ENCODE measurements at regions not wholly inside any gene's neighbourhood (a gene's known extent, or its start where the extent isn't known, plus 50 kb on each side); places are given as distances from the start of the nearest gene placed in this dataset.
"Not testable (repeated sequence)": the region's sequence is repeated elsewhere in the genome, so short reads cannot be mapped to it uniquely, and the experiment has no call there.

DNA sequence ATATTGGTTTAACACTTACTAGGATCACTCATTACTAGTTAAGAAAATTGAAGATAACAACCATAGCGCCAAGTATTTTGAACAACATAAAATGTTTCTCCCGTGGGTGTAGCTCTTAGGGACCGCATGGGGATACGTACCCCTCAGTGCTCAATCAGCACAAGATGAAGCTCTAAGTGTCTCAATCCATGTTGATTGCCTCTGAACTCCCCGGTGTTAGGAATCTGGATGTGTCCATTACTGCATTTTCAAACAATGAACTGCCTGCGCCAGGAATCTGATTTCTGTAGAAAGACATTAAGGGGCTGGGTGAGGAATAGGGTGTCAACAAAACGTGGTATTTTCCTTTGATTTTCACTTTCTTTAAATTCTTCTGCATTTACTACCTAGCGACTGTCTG lies 100.2 kb downstream of the LMO4 start:
- TF ChIP-seq, protein P1, sequence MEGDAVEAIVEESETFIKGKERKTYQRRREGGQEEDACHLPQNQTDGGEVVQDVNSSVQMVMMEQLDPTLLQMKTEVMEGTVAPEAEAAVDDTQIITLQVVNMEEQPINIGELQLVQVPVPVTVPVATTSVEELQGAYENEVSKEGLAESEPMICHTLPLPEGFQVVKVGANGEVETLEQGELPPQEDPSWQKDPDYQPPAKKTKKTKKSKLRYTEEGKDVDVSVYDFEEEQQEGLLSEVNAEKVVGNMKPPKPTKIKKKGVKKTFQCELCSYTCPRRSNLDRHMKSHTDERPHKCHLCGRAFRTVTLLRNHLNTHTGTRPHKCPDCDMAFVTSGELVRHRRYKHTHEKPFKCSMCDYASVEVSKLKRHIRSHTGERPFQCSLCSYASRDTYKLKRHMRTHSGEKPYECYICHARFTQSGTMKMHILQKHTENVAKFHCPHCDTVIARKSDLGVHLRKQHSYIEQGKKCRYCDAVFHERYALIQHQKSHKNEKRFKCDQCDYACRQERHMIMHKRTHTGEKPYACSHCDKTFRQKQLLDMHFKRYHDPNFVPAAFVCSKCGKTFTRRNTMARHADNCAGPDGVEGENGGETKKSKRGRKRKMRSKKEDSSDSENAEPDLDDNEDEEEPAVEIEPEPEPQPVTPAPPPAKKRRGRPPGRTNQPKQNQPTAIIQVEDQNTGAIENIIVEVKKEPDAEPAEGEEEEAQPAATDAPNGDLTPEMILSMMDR (IDR thresholded peaks at IDR 0.05), result no peak
- TF ChIP-seq ZFX (IDR thresholded peaks at IDR 0.05; ENCODE audit: borderline replicate concordance), result no peak
- no peak overlapping the region for H3K27ac ChIP-seq

DNA sequence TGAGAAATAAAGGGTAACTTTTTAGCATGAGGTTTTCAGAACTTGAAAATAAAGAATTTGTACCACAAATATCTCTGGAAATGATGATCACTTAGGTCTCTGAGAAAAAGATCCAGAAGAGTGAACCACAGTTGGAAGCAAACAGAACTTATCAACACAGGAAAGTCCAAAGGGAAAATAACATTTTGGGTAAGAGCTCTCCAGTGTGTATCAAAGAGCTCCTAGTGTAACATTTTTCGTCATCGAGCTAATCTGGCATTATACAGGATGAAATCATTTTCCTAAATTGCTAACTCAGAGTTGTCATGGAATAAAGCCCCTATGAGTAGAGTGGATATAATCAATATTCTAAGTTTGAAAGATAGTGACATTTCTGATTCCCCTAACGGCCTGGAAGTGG lies 104.0 kb downstream of the LMO4 start:
- TF ChIP-seq ZFX (IDR thresholded peaks at IDR 0.05; ENCODE audit: borderline replicate concordance), result no peak
- TF ChIP-seq, protein P1 (IDR thresholded peaks at IDR 0.05), result no peak
- H3K27ac ChIP-seq, result no peak overlapping the region

- not testable (repeated sequence) for H3K27ac ChIP-seq
Observed at GRCh38 chr1:87433101-87433500, 104.4 kb downstream of the LMO4 start.

DNA sequence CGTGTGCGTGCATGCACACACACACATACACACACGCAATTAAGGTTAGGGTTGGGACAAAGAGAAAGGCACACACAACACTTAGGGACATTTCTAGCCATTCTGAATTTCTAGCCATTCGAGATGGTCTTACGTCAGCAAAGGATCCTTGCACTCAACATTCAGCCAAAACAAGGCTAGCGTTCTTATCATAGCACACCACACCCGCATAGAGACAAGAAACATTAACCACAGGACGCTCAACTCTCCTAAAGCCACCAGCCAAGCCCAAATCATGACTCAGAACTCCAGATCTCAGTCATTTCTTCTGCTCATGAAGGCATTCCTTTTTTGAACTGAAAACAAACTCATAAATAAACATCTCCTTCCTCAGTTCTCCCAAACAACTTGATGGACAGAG lies 106.8 kb downstream of the LMO4 start:
- no peak overlapping the region for H3K27ac ChIP-seq
- TF ChIP-seq ZFX (IDR thresholded peaks at IDR 0.05; ENCODE audit: borderline replicate concordance), result no peak
- TF ChIP-seq, protein P1 (IDR thresholded peaks at IDR 0.05), result no peak

DNA sequence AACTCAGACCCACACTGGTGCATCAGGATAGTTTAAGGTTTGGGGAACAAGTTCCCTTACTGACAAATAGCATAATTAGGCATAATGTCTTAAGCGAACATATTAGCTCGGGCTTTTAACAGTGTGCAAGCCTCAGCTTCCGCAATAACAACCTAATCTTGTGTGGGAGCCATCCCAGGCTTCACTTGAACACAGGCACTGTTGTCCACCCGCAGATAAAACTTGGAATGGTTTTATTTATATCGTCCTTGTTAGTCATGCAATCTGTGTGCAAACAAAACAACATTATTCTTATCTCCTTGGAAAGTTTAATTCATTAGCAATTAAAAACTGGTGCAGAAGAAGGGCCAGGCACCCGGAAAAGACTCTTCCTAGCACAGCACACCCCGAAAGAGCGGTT lies 107.4 kb downstream of the LMO4 start:
- H3K27ac ChIP-seq, result not testable (repeated sequence)

DNA sequence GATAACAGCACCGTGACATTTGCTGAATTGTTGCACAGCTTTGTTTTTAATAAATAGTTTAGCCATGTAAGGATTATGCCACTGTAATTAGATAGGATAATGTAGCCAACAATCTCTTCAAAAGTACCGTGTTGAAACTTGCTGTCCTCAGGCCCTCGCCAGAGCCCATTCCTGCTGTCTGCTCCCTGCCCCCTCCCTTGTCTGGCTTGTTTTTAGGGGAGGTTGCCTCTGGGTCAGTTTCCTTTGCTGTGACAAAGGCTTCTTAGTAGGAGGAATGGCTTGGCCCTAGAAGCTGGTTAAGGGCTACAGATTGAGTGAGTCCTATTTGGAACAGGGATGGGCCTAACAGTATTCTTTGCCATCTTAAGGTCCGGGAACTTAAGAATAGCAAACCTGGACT lies 107.9 kb downstream of the LMO4 start:
- no peak for TF ChIP-seq ZFX (IDR thresholded peaks at IDR 0.05; ENCODE audit: borderline replicate concordance)
- TF ChIP-seq, protein P1 (IDR thresholded peaks at IDR 0.05), result no peak
- H3K27ac ChIP-seq, result no peak overlapping the region

DNA sequence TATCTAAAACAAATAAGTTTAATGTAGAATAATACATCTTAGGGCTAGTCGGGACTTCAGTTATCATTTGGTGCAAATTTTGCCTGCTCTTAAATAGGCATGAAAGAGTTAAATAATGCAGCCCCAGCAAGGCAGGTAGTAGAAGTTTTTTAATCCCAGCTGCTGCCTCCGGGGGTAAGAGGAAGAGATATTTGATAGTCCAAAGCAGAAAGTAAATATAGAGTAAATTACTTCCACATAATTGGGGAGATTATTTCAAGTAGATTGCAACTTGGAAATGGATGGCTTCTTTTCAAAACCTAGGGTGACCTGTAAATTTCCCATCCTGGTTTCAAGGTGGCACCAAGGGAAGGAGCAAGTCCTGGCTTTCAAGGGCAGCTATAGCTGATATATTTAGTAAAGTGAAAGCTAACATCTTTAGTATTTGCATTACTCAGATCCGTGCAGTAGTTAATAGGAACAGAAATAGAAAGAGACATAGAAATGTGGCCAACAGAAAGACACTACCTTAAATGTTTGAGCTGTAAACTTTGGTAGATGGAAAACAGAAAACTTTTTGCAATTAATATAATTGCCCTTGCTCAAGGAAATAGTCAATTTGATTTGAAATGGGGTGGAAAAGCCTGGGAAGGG lies 109.1 kb downstream of the LMO4 start:
- no peak for TF ChIP-seq ZFX (IDR thresholded peaks at IDR 0.05; ENCODE audit: borderline replicate concordance)
- TF ChIP-seq, protein P1 (IDR thresholded peaks at IDR 0.05), result no peak
- no peak overlapping the region for H3K27ac ChIP-seq

DNA sequence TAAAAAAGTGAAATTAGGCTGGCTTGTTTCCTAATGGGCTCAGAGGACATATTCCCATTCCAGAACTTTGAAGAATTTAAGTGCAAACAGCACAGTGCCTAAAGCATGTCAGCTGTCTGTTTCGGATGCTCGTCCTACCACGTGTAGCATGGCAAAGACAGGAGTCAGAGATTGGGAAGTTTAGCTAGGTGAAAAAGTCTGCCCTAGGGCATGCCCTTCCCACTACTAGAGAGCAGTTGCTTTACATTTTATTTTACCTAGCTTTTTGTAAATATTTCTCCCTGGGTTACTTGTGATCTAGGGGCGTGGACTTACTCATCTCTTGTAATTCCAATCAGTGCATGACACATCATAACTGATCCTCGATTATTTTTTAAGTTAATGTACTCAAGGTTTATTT lies 111.1 kb downstream of the LMO4 start:
- no peak overlapping the region for H3K27ac ChIP-seq
- TF ChIP-seq ZFX (IDR thresholded peaks at IDR 0.05; ENCODE audit: borderline replicate concordance), result no peak
- TF ChIP-seq, protein P1 (IDR thresholded peaks at IDR 0.05), result no peak
